ENCODE measurements at regions not wholly inside any gene's neighbourhood (a gene's known extent, or its start where the extent isn't known, plus 50 kb on each side); places are given as distances from the start of the nearest gene placed in this dataset.

DNA sequence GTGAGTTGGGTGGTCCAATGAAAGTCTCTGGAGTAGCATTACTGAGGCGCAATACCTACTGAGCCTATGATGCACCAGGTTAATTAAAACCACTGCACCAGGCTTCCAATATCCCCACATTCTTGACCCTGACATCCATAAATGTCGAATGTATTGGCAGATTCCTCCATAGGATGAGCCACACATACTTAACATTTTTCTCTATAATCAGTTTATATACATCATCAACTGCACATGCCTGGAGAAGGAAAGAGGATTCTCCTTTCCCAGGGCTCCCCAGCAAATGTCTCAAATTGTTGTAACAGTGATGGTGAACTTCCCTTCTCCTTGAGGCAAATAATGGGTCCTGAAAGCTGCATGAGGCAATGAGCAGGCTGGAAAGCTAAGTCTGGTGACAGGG, 82.3 kb upstream of the LPP start:
- TF ChIP-seq POLR2AphosphoS5 (IDR thresholded peaks at IDR 0.05; ENCODE audit: insufficient read depth, low read depth, low read length), result no peak
- TF ChIP-seq, protein P1, sequence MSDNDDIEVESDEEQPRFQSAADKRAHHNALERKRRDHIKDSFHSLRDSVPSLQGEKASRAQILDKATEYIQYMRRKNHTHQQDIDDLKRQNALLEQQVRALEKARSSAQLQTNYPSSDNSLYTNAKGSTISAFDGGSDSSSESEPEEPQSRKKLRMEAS (IDR thresholded peaks at IDR 0.05; ENCODE audit: insufficient read depth, insufficient read length), result no peak
